Endodermal cell (in vitro differentiated cells): ENCODE measurements at regions not wholly inside any gene's neighbourhood (a gene's known extent, or its start where the extent isn't known, plus 50 kb on each side); places are given as distances from the start of the nearest gene placed in this dataset.

Source experiments
- DNase-seq: peaks from one replicate; pipeline ENCODE4 v3.0.0-alpha.2; 2017
- H3K27ac ChIP-seq: 2 replicates; pipeline ENCODE4 v1.5.1; 2013; ENCODE audit warnings: mild to moderate bottlenecking, low read depth, low read length, moderate library complexity
- H3K27me3 ChIP-seq: 2 replicates; pipeline ENCODE4 v1.6.1; 2013; ENCODE audit warnings: mild to moderate bottlenecking, low read length, moderate library complexity; ENCODE audit not compliant: insufficient read depth, control insufficient read depth, poor library complexity, severe bottlenecking
- H3K36me3 ChIP-seq: 2 replicates; pipeline ENCODE4 v1.7.0; 2013; ENCODE audit warnings: mild to moderate bottlenecking, low read length, moderate library complexity; ENCODE audit not compliant: control insufficient read depth, insufficient read depth
- H3K4me1 ChIP-seq: one replicate; pipeline ENCODE4 v1.7.0; 2013; ENCODE audit warnings: low read length; ENCODE audit not compliant: control insufficient read depth, insufficient read depth
- H3K4me3 ChIP-seq: 2 replicates; pipeline ENCODE4 v1.5.1; 2013; ENCODE audit warnings: mild to moderate bottlenecking, low read length, moderate library complexity
- H3K9ac ChIP-seq: 2 replicates; pipeline ENCODE4 v1.6.1; 2013; ENCODE audit warnings: mild to moderate bottlenecking, low read length, moderate library complexity; ENCODE audit not compliant: poor library complexity, severe bottlenecking; ENCODE audit errors: extremely low read depth
- H3K9me3 ChIP-seq: 2 replicates; pipeline ENCODE4 v1.6.1; 2013; ENCODE audit warnings: mild to moderate bottlenecking, low read length, moderate library complexity; ENCODE audit not compliant: control insufficient read depth
- H3K27ac Mint-ChIP-seq: 2 replicates; pipeline ENCODE4 v1.8.0; 2020; ENCODE audit warnings: mixed read lengths
- H3K27me3 Mint-ChIP-seq: 2 replicates; pipeline ENCODE4 v1.8.0; 2021; ENCODE audit warnings: mild to moderate bottlenecking, mixed read lengths; ENCODE audit not compliant: insufficient read depth
- H3K36me3 Mint-ChIP-seq: 2 replicates; pipeline ENCODE4 v1.8.0; 2020; ENCODE audit warnings: low read depth, mixed read lengths
- H3K4me1 Mint-ChIP-seq: 2 replicates; pipeline ENCODE4 v1.8.0; 2020; ENCODE audit warnings: mixed read lengths
- H3K4me3 Mint-ChIP-seq: 2 replicates; pipeline ENCODE4 v1.8.0; 2020; ENCODE audit warnings: mild to moderate bottlenecking, moderate library complexity, mixed read lengths
- H3K9me3 Mint-ChIP-seq: 2 replicates; pipeline ENCODE4 v1.8.0; 2020; ENCODE audit warnings: mild to moderate bottlenecking, mixed read lengths
- WGBS, 2 experiments: methylation state at CpG; one replicate each; pipeline versions ENCODE4 v1.1.5 to v1.1.7; 2013; ENCODE audit warnings: missing lambda C conversion rate in 2 of 2, mixed read lengths in 1 of 2; ENCODE audit not compliant: insufficient coverage in 1 of 2, insufficient read length in 1 of 2; 5-methylcytosine and 5-hydroxymethylcytosine counted together
- TF ChIP-seq, protein P1 (sequence below): fragments of 200-600 bp; sonication (generic); conservative IDR thresholded peaks from 2 replicates; pipeline ENCODE4 v1.5.0; 2021; ENCODE audit warnings: antibody characterized with exemption, mild to moderate bottlenecking

DNA sequence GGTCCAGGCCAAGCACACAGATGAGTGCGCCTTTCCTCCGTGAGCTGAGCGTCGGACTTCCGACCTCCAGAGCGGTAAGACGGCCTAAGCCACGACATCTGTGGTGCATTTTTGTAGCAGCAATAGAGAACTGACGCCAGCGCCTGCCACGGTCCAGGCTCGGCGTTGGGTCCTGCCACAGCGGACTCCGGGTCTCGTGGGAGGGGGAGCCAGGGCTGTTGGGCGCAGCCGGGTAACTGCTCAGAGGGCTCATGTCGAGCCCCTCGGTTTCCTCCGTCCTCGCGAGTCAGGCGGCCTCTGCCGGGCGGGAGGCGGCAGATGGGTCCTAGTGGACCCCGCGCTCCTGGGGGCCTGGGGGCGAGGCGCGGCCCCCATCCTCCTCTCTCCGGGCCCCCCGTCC lies 216.1 kb downstream of the QKI start:
- Histone ChIP-seq H3K4me1 (no peaks in the 10 kb centered on the region), H3K9ac (no peak overlapping the region), H3K4me3 (no peak overlapping the region), H3K9me3 (peaks cover 12% of the 10 kb centered on the region), H3K36me3 (no peaks in the 10 kb centered on the region), H3K27ac (no peak overlapping the region), H3K27me3 (no peaks in the 10 kb centered on the region)
- Mint-ChIP-seq H3K36me3 (no peaks in the 10 kb centered on the region), H3K27me3 (peaks cover 7% of the 10 kb centered on the region), H3K4me1 (no peaks in the 10 kb centered on the region), H3K9me3 (peaks cover 26% of the 10 kb centered on the region), H3K4me3 (no peak overlapping the region), H3K27ac (no peak overlapping the region)
- WGBS, 2 experiments: 96% methylated on average over 19 to 34 of the region's 34 CpGs
- TF ChIP-seq, protein P1, sequence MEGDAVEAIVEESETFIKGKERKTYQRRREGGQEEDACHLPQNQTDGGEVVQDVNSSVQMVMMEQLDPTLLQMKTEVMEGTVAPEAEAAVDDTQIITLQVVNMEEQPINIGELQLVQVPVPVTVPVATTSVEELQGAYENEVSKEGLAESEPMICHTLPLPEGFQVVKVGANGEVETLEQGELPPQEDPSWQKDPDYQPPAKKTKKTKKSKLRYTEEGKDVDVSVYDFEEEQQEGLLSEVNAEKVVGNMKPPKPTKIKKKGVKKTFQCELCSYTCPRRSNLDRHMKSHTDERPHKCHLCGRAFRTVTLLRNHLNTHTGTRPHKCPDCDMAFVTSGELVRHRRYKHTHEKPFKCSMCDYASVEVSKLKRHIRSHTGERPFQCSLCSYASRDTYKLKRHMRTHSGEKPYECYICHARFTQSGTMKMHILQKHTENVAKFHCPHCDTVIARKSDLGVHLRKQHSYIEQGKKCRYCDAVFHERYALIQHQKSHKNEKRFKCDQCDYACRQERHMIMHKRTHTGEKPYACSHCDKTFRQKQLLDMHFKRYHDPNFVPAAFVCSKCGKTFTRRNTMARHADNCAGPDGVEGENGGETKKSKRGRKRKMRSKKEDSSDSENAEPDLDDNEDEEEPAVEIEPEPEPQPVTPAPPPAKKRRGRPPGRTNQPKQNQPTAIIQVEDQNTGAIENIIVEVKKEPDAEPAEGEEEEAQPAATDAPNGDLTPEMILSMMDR: no peak
- no peak for DNase-seq

DNA sequence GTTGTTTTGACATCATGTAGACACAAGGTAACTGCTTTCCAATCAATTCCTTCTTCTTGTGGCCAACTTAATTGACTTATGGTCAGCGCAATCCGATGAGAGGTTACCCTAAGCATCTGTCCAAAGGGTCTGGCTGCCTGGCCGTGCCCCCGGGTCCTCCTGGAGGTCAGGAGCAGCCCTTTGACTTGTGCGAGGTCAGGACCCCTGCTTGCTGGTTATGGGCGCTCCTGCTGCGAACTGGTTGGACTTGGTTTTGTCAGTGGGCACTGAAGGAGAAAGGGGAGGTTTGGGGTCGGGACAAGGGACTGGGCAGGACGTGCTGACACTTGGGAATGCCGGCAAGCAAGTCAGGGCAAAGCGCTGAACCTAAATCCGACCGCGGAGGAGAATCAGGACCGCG lies 215.6 kb downstream of the QKI start:
- Histone ChIP-seq H3K9me3 (peaks cover 12% of the 10 kb centered on the region), H3K27me3 (no peaks in the 10 kb centered on the region), H3K9ac (no peak overlapping the region), H3K4me3 (no peak overlapping the region), H3K27ac (no peak overlapping the region), H3K4me1 (no peaks in the 10 kb centered on the region), H3K36me3 (no peaks in the 10 kb centered on the region)
- WGBS, 2 experiments: 94 to 96% methylated on average over 16 of the region's 16 CpGs
- peaks cover 7% of the 10 kb centered on the region for H3K27me3 Mint-ChIP-seq
- TF ChIP-seq, protein P1: no peak
- H3K4me3 Mint-ChIP-seq: no peak overlapping the region
- H3K4me1 Mint-ChIP-seq: no peaks in the 10 kb centered on the region
- H3K9me3 Mint-ChIP-seq: peaks cover 26% of the 10 kb centered on the region
- DNase-seq: no peak
- H3K36me3 Mint-ChIP-seq: no peaks in the 10 kb centered on the region
- no peak overlapping the region for H3K27ac Mint-ChIP-seq
